HG02840 (cell line): ENCODE measurements at regions not wholly inside any gene's neighbourhood (a gene's known extent, or its start where the extent isn't known, plus 50 kb on each side); places are given as distances from the start of the nearest gene placed in this dataset.

Experiments
- ATAC-seq: cut with Tn5 transposase; IDR thresholded peaks from one replicate; pipeline ENCODE4 v1.9.1; 2021; ENCODE audit warnings: mild to moderate bottlenecking, moderate library complexity, moderate number of reproducible peaks; ENCODE audit not compliant: unreplicated experiment, low FRiP score

DNA sequence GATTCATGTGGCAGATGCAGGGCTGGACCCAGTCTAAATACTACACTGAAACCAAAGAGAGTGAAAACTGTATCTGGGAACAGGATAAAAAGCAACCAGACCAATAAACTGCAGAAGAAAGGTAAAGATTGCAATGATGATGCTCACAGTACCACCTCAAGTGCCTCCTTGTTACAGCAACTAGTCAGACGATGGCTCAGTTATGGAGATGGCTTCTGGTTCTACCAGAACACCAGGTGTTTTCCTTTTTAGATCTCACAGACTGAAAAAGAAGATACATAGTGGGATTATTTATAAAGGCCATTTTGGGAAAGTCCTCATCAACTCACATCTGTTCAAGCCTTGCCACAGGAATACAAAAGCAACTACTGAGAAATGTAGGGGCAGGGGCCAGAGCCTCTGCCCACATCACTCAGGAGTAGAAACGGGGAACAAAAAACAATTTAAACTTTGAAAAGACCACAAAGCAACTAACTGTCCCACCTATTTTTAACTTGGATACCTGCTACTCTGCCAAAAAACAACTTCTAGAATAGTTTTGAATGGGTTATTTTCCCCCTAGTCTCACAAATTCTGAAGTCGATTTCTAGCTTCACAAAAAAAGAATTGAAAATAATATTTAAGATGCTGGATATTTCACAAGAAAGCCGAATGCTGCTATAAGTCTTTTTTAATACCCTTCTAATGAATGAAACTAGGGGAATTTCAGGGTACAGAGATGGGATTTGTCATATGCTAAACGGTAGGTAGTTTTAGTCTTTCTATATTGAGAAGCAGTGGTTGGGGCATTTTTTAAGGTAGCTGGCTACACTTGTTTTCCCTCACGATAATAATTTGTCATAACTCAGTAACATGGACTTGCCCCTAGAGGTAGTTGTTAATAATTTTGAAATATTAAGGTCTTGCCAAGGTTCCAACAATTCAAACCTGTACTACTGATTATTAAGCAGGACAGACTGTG, 197.2 kb upstream of the TMPO start:
- ATAC-seq: no peak

DNA sequence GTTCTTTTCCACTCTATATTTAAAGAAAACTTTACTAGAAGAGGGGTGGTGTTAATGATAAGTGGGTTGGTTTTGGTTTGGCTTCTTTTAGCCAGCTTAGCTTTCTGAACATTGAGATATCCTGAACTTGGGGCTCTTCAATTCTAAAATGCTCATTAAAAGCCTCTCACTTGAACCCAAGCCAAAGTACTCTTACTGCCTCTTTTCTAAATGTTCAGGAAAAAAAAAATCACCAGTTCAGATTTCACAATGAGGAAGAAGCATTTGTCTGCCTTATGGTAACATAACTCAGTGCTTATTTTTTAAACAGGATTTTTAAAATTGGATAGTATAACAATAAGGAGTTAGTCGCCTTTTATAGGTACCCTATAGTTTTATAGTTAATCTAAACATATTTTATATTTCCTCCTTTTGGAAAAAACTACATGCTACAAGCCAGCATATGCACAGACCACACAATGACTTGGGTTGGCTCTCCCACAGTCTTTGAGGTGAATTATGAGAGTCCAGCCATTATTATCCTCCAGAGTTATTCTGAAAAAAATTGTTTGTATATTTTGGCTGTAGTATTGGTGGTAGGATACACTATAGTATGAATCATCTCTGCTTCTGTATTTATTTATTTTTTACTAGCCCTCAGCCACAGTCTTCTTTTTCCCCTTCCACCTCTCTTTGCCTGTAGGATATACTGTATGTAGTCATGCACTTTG, 195.5 kb upstream of the TMPO start:
- no peak for ATAC-seq

GRCh38 chr12:98325003-98325402, 190.4 kb upstream of the TMPO start:
- no peak for ATAC-seq

DNA sequence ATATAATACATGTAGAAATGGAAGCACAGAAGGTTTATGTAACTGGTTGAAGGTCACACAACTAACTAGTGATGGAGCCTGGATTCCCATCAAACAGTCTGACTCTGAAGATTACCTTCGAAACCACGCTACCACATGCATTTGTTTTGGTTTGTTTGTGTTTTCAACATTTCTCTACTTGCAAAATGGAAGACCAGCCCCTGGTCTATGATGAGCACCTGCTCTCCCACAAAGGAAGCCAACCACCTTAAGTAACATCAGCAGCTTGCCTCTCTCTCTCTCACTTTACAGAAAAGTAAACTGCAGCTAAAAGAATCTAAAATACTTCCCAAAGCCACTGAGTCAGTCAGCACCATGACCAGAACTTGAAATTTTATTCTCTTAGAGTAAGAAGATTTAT, 186.9 kb upstream of the TMPO start:
- no peak for ATAC-seq

GRCh38 chr12:98329589-98329988, 185.8 kb upstream of the TMPO start:
- ATAC-seq: no peak

GRCh38 chr12:98332642-98333041, 182.7 kb upstream of the TMPO start:
- no peak for ATAC-seq

DNA sequence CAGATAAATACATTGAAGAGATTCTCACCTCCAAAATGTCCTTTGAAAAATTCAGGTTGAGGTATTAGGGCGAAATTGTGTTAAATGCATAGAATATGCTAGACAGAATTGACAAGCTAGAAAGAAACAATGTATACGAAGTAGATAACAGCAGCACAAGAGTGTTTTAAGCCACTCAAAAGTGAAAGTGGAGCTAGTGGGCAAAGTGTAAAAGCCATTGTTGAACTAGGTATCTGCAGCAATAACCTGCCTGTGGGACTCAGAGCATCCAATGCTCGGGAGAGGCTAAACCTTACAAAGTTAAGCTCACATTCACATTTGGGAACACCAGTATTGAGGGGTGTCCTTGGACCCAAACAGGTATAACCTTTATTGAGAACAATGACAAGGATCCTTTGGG, 180.6 kb upstream of the TMPO start:
- no peak for ATAC-seq

DNA sequence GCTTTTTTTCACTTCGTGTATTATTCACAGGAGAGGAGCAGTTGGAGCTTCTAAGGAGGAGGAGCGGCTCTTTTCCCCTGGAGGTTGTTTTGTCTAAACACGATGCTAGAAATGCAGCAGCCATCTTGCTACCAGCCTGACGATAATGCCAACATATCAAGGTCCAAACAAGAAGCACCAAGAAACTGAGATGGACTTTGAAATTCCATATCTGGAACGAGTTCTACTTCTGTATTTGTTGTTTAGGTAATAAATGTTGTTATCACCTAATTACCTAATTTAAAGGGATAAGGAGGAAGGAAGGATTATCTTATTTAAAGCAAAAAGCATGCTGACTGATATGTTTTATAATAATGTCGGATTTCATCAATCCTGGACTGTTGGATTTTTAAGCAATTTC, 174.4 kb upstream of the TMPO start:
- no peak for ATAC-seq

DNA sequence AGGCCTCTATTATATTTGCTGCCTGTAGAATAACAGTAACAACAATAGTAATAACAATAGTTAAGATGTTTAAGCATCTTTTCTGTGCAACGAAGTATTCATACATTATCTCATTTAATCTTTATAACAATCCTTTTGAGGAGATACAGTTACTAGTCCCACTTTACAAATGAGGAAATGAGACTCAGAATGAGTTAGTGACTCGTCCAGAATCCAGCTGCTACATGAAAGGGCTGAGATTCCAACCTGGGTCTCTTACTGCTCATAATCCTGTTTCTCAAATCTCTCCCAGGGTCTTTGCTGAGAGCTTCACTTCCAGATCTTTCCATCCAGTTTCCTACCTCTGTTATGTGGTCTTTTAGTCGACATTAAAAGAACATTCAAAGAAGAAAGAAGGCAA, 173.7 kb upstream of the TMPO start:
- no peak for ATAC-seq

- no peak for ATAC-seq
These were observed 172.3 kb upstream of the TMPO start for GRCh38 chr12:98343002-98343567.

DNA sequence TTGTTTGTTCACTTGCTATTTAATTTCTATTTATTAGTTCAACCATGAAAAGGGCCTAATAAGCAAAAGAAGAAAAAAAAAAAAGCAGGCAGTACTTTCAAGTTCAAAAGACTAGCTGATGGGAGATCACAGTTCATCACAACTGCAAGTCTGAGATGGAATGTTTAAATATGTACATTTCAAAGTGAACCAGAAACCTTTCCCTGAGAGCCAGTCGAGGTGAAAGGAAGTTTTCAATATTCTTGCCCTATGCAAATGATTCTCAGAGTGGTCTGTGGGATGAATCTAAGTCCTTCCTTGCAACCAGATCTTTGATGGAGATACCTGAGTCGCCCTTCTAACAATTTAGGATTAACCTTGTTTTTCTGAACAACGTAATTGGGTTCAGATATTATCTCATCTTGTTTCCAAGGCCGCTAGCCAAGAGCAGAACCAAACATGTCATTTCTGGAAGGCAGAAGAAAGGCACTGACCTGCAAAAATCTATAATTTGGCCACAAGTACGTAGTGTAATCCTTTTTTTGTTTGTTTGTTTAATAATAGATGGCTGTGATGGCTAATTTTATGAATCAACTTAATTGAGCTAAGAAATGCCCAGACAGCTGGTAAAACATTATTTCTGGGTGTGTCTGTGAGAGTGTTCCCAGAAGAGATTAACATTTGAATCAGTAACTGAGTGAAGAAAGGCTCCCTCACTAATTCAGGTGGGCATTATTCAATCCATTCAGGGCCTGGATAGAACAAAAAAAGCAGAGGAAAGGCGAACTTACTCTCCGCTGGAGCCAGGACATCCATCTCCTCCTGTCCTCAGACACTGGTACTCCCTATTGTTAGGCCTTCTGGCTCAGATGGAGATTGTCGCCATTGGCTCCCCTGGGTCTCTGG, 171.1 kb upstream of the TMPO start:
- no peak for ATAC-seq

DNA sequence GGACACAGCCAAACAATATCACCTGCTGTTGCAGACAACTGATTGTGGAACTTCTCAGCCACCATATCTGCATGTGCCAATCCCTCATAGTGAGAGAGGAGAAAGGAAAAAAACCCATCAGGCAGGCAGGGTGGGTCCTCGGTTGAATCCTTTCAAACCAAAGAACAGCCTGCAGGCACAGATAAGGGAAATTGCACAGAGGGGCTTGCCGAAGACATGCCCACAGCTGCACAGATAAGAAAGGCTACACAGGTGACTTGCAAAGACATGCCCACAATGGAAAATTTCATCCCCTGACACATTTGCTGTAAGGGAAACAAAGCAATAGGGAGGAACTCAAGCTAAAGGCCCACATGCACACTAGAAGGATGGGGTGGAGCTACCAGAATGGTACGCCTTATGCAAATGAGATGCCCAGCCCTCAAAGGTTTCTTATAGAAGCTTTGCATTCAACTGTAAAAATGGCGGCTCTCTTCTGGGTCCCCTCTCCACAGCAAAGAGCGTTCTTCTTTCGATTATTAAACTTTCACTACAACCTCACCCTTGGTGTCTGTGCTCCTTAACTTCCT, 170.0 kb upstream of the TMPO start:
- ATAC-seq: no peak

GRCh38 chr12:98351089-98351488, 164.3 kb upstream of the TMPO start:
- no peak for ATAC-seq

- no peak for ATAC-seq
These were observed 163.6 kb upstream of the TMPO start for GRCh38 chr12:98351784-98352183.

GRCh38 chr12:98352218-98352811, 163.1 kb upstream of the TMPO start:
- ATAC-seq: no peak

- no peak for ATAC-seq
These were observed 162.6 kb upstream of the TMPO start for GRCh38 chr12:98352835-98353234.

DNA sequence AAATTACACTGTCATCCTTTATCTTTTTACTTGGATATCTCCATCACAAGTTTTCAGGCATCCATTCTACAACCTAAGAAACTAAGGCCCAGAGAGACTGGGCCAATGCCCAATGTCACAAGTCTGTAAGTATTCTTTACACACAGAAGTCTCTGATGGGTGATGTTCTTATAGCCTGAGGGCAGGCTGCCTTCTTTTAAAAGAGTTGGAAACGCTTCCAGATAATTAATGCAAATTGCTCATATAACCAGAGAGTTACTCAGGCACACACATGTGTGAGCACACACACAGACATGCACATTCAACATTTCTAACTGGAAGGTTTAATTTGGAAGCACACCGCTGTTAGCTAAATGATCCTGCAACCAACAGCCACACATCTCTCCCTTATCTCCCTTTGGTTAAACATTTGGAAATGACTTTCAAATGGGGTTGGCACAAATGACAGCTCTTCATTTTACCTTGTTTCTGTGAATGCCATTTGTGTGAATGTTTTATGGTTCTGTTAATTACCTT, 160.8 kb upstream of the TMPO start:
- ATAC-seq: no peak

DNA sequence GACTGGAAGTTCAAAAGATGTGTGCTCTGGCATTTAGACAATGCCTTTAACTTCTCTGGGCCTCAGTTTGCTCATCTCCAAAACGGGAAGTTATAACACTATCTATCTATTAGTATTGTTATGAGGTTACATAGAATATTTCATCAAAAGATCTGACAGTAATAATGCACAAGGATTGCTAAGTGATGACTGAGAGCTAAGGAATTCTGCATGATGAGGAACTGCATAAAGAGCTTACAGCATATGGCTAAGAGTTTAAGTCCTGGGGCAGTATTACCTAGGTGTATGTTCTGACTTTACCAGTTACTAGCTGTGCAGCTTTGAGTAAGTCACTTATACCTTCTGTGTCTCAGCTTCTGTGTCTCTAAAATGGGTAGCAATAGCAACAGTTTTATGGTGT, 160.1 kb upstream of the TMPO start:
- ATAC-seq: no peak

GRCh38 chr12:98355933-98356332, 159.5 kb upstream of the TMPO start:
- no peak for ATAC-seq

DNA sequence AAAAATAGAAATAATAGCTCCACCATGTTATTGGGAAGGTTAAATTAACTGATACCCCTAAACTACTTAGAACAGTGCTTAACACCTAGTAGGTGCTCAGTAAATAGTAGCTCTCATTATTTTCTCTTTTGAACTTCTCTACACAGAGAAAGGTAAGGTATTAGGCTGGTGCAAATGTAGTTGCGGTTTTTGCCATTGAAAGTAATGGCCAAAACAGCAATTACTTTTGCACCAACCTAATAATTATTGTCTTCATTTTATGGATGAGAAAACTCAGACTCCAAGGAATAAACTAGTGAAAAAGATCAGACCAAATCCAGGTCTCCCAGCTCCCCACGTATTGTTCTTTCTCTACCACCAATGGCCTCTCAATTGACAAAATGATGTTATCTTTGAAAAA, 157.2 kb upstream of the TMPO start:
- no peak for ATAC-seq
